ENCODE measurements at regions not wholly inside any gene's neighbourhood (a gene's known extent, or its start where the extent isn't known, plus 50 kb on each side); places are given as distances from the start of the nearest gene placed in this dataset.

GRCh38 chr14:26820572-26820971 lies 222.7 kb upstream of the NOVA1 start:
- TF ChIP-seq EP300 (conservative IDR thresholded peaks at IDR 0.05; ENCODE audit: poor library complexity, severe bottlenecking) (no peak), POLR2AphosphoS5 (IDR thresholded peaks at IDR 0.05) (no peak), RAD21 (conservative IDR thresholded peaks at IDR 0.05) (no peak), TAF1 (IDR thresholded peaks at IDR 0.05; ENCODE audit: low read depth) (no peak), EZH2 (IDR thresholded peaks at IDR 0.05; ENCODE audit: borderline replicate concordance, insufficient read depth, low read length, poor library complexity, severe bottlenecking) (no peak), REST (IDR thresholded peaks at IDR 0.05; ENCODE audit: borderline replicate concordance) (no peak)
- H3K9ac ChIP-seq (ENCODE audit: low read length), result no peak overlapping the region

GRCh38 chr14:26828741-26829140 lies 230.9 kb upstream of the NOVA1 start:
- H3K27ac ChIP-seq (ENCODE audit: low read length), result no peak overlapping the region
- H2AFZ ChIP-seq (ENCODE audit: low read depth, low read length), result no peak overlapping the region
- H3K36me3 ChIP-seq (ENCODE audit: insufficient read depth, low read length), result no peaks in the 10 kb centered on the region
- no peaks in the 10 kb centered on the region for H3K79me2 ChIP-seq (replicated peaks; ENCODE audit: insufficient read depth, low read length)
- no peaks in the 10 kb centered on the region for H3K27me3 ChIP-seq (ENCODE audit: insufficient read depth, low read depth, low read length)
- H3K9me2 ChIP-seq (ENCODE audit: insufficient read depth, low read length), result no peaks in the 10 kb centered on the region
- H3K4me3 ChIP-seq (ENCODE audit: low read length), result no peak overlapping the region
- H3F3A ChIP-seq (ENCODE audit: insufficient read depth, low read length, poor library complexity, severe bottlenecking), result no peaks in the 10 kb centered on the region
- no peak overlapping the region for H3K9ac ChIP-seq (ENCODE audit: low read length)
- no peaks in the 10 kb centered on the region for H3K9me3 ChIP-seq (ENCODE audit: low read length)
- H3K4me2 ChIP-seq (ENCODE audit: low read length), result no peak overlapping the region
- TF ChIP-seq RAD21 (conservative IDR thresholded peaks at IDR 0.05) (no peak), POLR2AphosphoS5 (IDR thresholded peaks at IDR 0.05) (no peak), MXI1 (conservative IDR thresholded peaks at IDR 0.05; ENCODE audit: poor library complexity, severe bottlenecking) (no peak), CTCF (IDR thresholded peaks at IDR 0.05; ENCODE audit: poor library complexity, severe bottlenecking) (no peak), EZH2 (IDR thresholded peaks at IDR 0.05; ENCODE audit: borderline replicate concordance, insufficient read depth, low read length, poor library complexity, severe bottlenecking) (no peak), REST (IDR thresholded peaks at IDR 0.05; ENCODE audit: borderline replicate concordance) (no peak), TAF1 (IDR thresholded peaks at IDR 0.05; ENCODE audit: low read depth) (no peak), EP300 (conservative IDR thresholded peaks at IDR 0.05; ENCODE audit: poor library complexity, severe bottlenecking) (no peak), SMC3 (conservative IDR thresholded peaks at IDR 0.05; ENCODE audit: poor library complexity) (no peak)
- no peaks in the 10 kb centered on the region for H4K20me1 ChIP-seq (ENCODE audit: insufficient read depth)

More at GRCh38 chr14:26820572-26820971, 222.7 kb upstream of the NOVA1 start:
- H3K4me3 ChIP-seq (ENCODE audit: low read length), result no peak overlapping the region
- no peaks in the 10 kb centered on the region for H3F3A ChIP-seq (ENCODE audit: insufficient read depth, low read length, poor library complexity, severe bottlenecking)
- H3K27me3 ChIP-seq (ENCODE audit: insufficient read depth, low read depth, low read length), result no peaks in the 10 kb centered on the region
- no peak overlapping the region for H2AFZ ChIP-seq (ENCODE audit: low read depth, low read length)
- no peak overlapping the region for H3K4me2 ChIP-seq (ENCODE audit: low read length)
- H3K36me3 ChIP-seq (ENCODE audit: insufficient read depth, low read length), result no peaks in the 10 kb centered on the region
- no peak overlapping the region for H3K27ac ChIP-seq (ENCODE audit: low read length)
- H3K79me2 ChIP-seq (replicated peaks; ENCODE audit: insufficient read depth, low read length), result no peaks in the 10 kb centered on the region
- H3K9me3 ChIP-seq (ENCODE audit: low read length), result no peaks in the 10 kb centered on the region
- no peaks in the 10 kb centered on the region for H4K20me1 ChIP-seq (ENCODE audit: insufficient read depth)
- H3K9me2 ChIP-seq (ENCODE audit: insufficient read depth, low read length), result no peaks in the 10 kb centered on the region
